ENCODE measurements at regions not wholly inside any gene's neighbourhood (a gene's known extent, or its start where the extent isn't known, plus 50 kb on each side); places are given as distances from the start of the nearest gene placed in this dataset.
"Not testable (repeated sequence)": the region's sequence is repeated elsewhere in the genome, so short reads cannot be mapped to it uniquely, and the experiment has no call there.

GRCh38 chr5:34459908-34460307, 196.2 kb upstream of the RAI14 start:
- Histone ChIP-seq H3K4me3 (ENCODE audit: low read length) (no peak overlapping the region), H3K9me3 (ENCODE audit: insufficient read depth, low read depth, low read length) (peaks cover 32% of the 10 kb centered on the region), H3K27ac (ENCODE audit: low read length) (no peak overlapping the region), H3K36me3 (ENCODE audit: insufficient read depth, low read depth, low read length) (no peaks in the 10 kb centered on the region), H3K27me3 (ENCODE audit: insufficient read depth, low read length) (no peaks in the 10 kb centered on the region), H3K4me1 (ENCODE audit: insufficient read depth, low read length) (no peaks in the 10 kb centered on the region), H3K9ac (ENCODE audit: low read depth, low read length) (no peak overlapping the region)

GRCh38 chr5:34460496-34460895, 195.6 kb upstream of the RAI14 start:
- H3K27ac ChIP-seq (ENCODE audit: low read length), result no peak overlapping the region
- H3K9me3 ChIP-seq (ENCODE audit: insufficient read depth, low read depth, low read length), result peaks cover 32% of the 10 kb centered on the region
- no peak overlapping the region for H3K9ac ChIP-seq (ENCODE audit: low read depth, low read length)
- no peaks in the 10 kb centered on the region for H3K4me1 ChIP-seq (ENCODE audit: insufficient read depth, low read length)
- no peak overlapping the region for H3K4me3 ChIP-seq (ENCODE audit: low read length)
- no peaks in the 10 kb centered on the region for H3K36me3 ChIP-seq (ENCODE audit: insufficient read depth, low read depth, low read length)
- H3K27me3 ChIP-seq (ENCODE audit: insufficient read depth, low read length), result no peaks in the 10 kb centered on the region

GRCh38 chr5:34464829-34465228, 191.3 kb upstream of the RAI14 start:
- Histone ChIP-seq H3K4me3 (ENCODE audit: low read length) (no peak overlapping the region), H3K4me1 (ENCODE audit: insufficient read depth, low read length) (no peaks in the 10 kb centered on the region), H3K9me3 (ENCODE audit: insufficient read depth, low read depth, low read length) (peaks cover 11% of the 10 kb centered on the region), H3K36me3 (ENCODE audit: insufficient read depth, low read depth, low read length) (no peaks in the 10 kb centered on the region), H3K27ac (ENCODE audit: low read length) (no peak overlapping the region), H3K27me3 (ENCODE audit: insufficient read depth, low read length) (no peaks in the 10 kb centered on the region), H3K9ac (ENCODE audit: low read depth, low read length) (no peak overlapping the region)

GRCh38 chr5:34465301-34465700, 190.8 kb upstream of the RAI14 start:
- not testable (repeated sequence) for H3K4me1 ChIP-seq (ENCODE audit: insufficient read depth, low read length); H3K9ac ChIP-seq (ENCODE audit: low read depth, low read length); H3K36me3 ChIP-seq (ENCODE audit: insufficient read depth, low read depth, low read length); H3K27me3 ChIP-seq (ENCODE audit: insufficient read depth, low read length); H3K27ac ChIP-seq (ENCODE audit: low read length); H3K4me3 ChIP-seq (ENCODE audit: low read length)
- peaks cover 11% of the 10 kb centered on the region for H3K9me3 ChIP-seq (ENCODE audit: insufficient read depth, low read depth, low read length)

- H3K9ac ChIP-seq (ENCODE audit: low read depth, low read length); H3K4me1 ChIP-seq (ENCODE audit: insufficient read depth, low read length); H3K9me3 ChIP-seq (ENCODE audit: insufficient read depth, low read depth, low read length); H3K36me3 ChIP-seq (ENCODE audit: insufficient read depth, low read depth, low read length); H3K27me3 ChIP-seq (ENCODE audit: insufficient read depth, low read length); H3K27ac ChIP-seq (ENCODE audit: low read length); H3K4me3 ChIP-seq (ENCODE audit: low read length): not testable (repeated sequence)
These were observed 189.4 kb upstream of the RAI14 start for GRCh38 chr5:34466519-34467388.

GRCh38 chr5:34467436-34467835, 188.7 kb upstream of the RAI14 start:
- H3K36me3 ChIP-seq (ENCODE audit: insufficient read depth, low read depth, low read length), result no peaks in the 10 kb centered on the region
- H3K27ac ChIP-seq (ENCODE audit: low read length), result no peak overlapping the region
- no peak overlapping the region for H3K9ac ChIP-seq (ENCODE audit: low read depth, low read length)
- no peak overlapping the region for H3K4me3 ChIP-seq (ENCODE audit: low read length)
- no peaks in the 10 kb centered on the region; the same call in none of the 2 replicates for H3K9me3 ChIP-seq (ENCODE audit: insufficient read depth, low read depth, low read length)
- no peaks in the 10 kb centered on the region for H3K4me1 ChIP-seq (ENCODE audit: insufficient read depth, low read length)
- no peaks in the 10 kb centered on the region for H3K27me3 ChIP-seq (ENCODE audit: insufficient read depth, low read length)

GRCh38 chr5:34467984-34468383, 188.1 kb upstream of the RAI14 start:
- H3K36me3 ChIP-seq (ENCODE audit: insufficient read depth, low read depth, low read length); H3K4me1 ChIP-seq (ENCODE audit: insufficient read depth, low read length); H3K27me3 ChIP-seq (ENCODE audit: insufficient read depth, low read length); H3K9ac ChIP-seq (ENCODE audit: low read depth, low read length); H3K9me3 ChIP-seq (ENCODE audit: insufficient read depth, low read depth, low read length); H3K4me3 ChIP-seq (ENCODE audit: low read length); H3K27ac ChIP-seq (ENCODE audit: low read length): not testable (repeated sequence)

GRCh38 chr5:34469971-34470370, 186.2 kb upstream of the RAI14 start:
- H3K9ac ChIP-seq (ENCODE audit: low read depth, low read length), result no peak overlapping the region
- H3K4me1 ChIP-seq (ENCODE audit: insufficient read depth, low read length), result peaks cover 5% of the 10 kb centered on the region; the same call in 1 of the 2 replicates
- no peaks in the 10 kb centered on the region for H3K36me3 ChIP-seq (ENCODE audit: insufficient read depth, low read depth, low read length)
- H3K4me3 ChIP-seq (ENCODE audit: low read length), result no peak overlapping the region
- no peaks in the 10 kb centered on the region for H3K27me3 ChIP-seq (ENCODE audit: insufficient read depth, low read length)
- H3K27ac ChIP-seq (ENCODE audit: low read length), result no peak overlapping the region
- no peaks in the 10 kb centered on the region; the same call in 1 of the 2 replicates for H3K9me3 ChIP-seq (ENCODE audit: insufficient read depth, low read depth, low read length)

GRCh38 chr5:34474573-34475021, 181.5 kb upstream of the RAI14 start:
- no peaks in the 10 kb centered on the region for H3K36me3 ChIP-seq (ENCODE audit: insufficient read depth, low read depth, low read length)
- H3K4me3 ChIP-seq (ENCODE audit: low read length), result peak overlapping the region; percentile 8; the same call in 1 of the 2 replicates
- H3K4me1 ChIP-seq (ENCODE audit: insufficient read depth, low read length), result peaks cover 15% of the 10 kb centered on the region
- H3K9ac ChIP-seq (ENCODE audit: low read depth, low read length), result peak overlapping the region; percentile 87
- H3K9me3 ChIP-seq (ENCODE audit: insufficient read depth, low read depth, low read length), result no peaks in the 10 kb centered on the region
- no peaks in the 10 kb centered on the region for H3K27me3 ChIP-seq (ENCODE audit: insufficient read depth, low read length)
- H3K27ac ChIP-seq (ENCODE audit: low read length), result peak overlapping the region; percentile 92

GRCh38 chr5:34475249-34475966, 180.7 kb upstream of the RAI14 start:
- H3K27me3 ChIP-seq (ENCODE audit: insufficient read depth, low read length), result no peaks in the 10 kb centered on the region
- H3K4me1 ChIP-seq (ENCODE audit: insufficient read depth, low read length), result peaks cover 15% of the 10 kb centered on the region
- peak overlapping the region; percentile 53 for H3K4me3 ChIP-seq (ENCODE audit: low read length)
- peak overlapping the region; percentile 87 for H3K9ac ChIP-seq (ENCODE audit: low read depth, low read length)
- no peaks in the 10 kb centered on the region for H3K36me3 ChIP-seq (ENCODE audit: insufficient read depth, low read depth, low read length)
- peak overlapping the region; percentile 92 for H3K27ac ChIP-seq (ENCODE audit: low read length)
- no peaks in the 10 kb centered on the region for H3K9me3 ChIP-seq (ENCODE audit: insufficient read depth, low read depth, low read length)

- H3K9me3 ChIP-seq (ENCODE audit: insufficient read depth, low read depth, low read length), result peaks cover 3% of the 10 kb centered on the region
- no peaks in the 10 kb centered on the region for H3K27me3 ChIP-seq (ENCODE audit: insufficient read depth, low read length)
- no peak overlapping the region for H3K9ac ChIP-seq (ENCODE audit: low read depth, low read length)
- no peak overlapping the region for H3K27ac ChIP-seq (ENCODE audit: low read length)
- H3K36me3 ChIP-seq (ENCODE audit: insufficient read depth, low read depth, low read length), result no peaks in the 10 kb centered on the region
- H3K4me3 ChIP-seq (ENCODE audit: low read length), result no peak overlapping the region
- H3K4me1 ChIP-seq (ENCODE audit: insufficient read depth, low read length), result peaks cover 15% of the 10 kb centered on the region
These were observed 179.1 kb upstream of the RAI14 start for GRCh38 chr5:34476941-34477565.

Measured in iPS-20b (cell line).